GM23248 (cell line): ENCODE measurements at regions not wholly inside any gene's neighbourhood (a gene's known extent, or its start where the extent isn't known, plus 50 kb on each side); places are given as distances from the start of the nearest gene placed in this dataset.

ENCODE experiments used
- DNase-seq: peaks from one replicate; pipeline ENCODE4 v3.0.0-alpha.2; 2015
- H2AFZ ChIP-seq: fragments of 200-600 bp; sonication (generic); 2 replicates; pipeline ENCODE4 v1.6.1; 2016; ENCODE audit warnings: antibody characterized with exemption
- H3F3A ChIP-seq: fragments of 200-600 bp; sonication (generic); 2 replicates; pipeline ENCODE4 v1.6.1; 2016; ENCODE audit warnings: mild to moderate bottlenecking, antibody characterized with exemption, mixed run types; ENCODE audit not compliant: insufficient read depth
- H3K27ac ChIP-seq: fragments of 200-600 bp; sonication (generic); 2 replicates; pipeline ENCODE4 v1.5.1; 2016; ENCODE audit warnings: mild to moderate bottlenecking
- H3K27me3 ChIP-seq: fragments of 200-600 bp; sonication (generic); replicated peaks from 2 replicates; pipeline ENCODE4 v1.6.1; 2016; ENCODE audit warnings: mild to moderate bottlenecking; ENCODE audit not compliant: insufficient read depth
- H3K36me3 ChIP-seq: fragments of 200-600 bp; sonication (generic); 2 replicates; pipeline ENCODE4 v1.6.1; 2016; ENCODE audit warnings: low read depth, mild to moderate bottlenecking
- H3K4me1 ChIP-seq: fragments of 200-600 bp; sonication (generic); 2 replicates; pipeline ENCODE4 v1.6.1; 2016; ENCODE audit warnings: mild to moderate bottlenecking; ENCODE audit not compliant: insufficient read depth
- H3K4me2 ChIP-seq: fragments of 200-600 bp; sonication (generic); one replicate; pipeline ENCODE4 v1.6.1; 2016; ENCODE audit warnings: mild to moderate bottlenecking; ENCODE audit not compliant: unreplicated experiment
- H3K4me3 ChIP-seq: fragments of 200-600 bp; sonication (generic); 2 replicates; pipeline ENCODE4 v1.5.1; 2016; ENCODE audit warnings: mild to moderate bottlenecking
- H3K79me2 ChIP-seq: fragments of 200-600 bp; sonication (generic); 2 replicates; pipeline ENCODE4 v1.6.1; 2016; ENCODE audit warnings: mild to moderate bottlenecking; ENCODE audit not compliant: insufficient read depth
- H3K9ac ChIP-seq: fragments of 200-600 bp; sonication (generic); 2 replicates; pipeline ENCODE4 v1.6.1; 2016; ENCODE audit warnings: mild to moderate bottlenecking
- H3K9me2 ChIP-seq: fragments of 200-600 bp; sonication (generic); 2 replicates; pipeline ENCODE4 v1.6.1; 2016; ENCODE audit warnings: mixed run types, mild to moderate bottlenecking, moderate library complexity; ENCODE audit not compliant: insufficient read depth
- H3K9me3 ChIP-seq: fragments of 200-600 bp; sonication (generic); one replicate; pipeline ENCODE4 v1.6.1; 2017; ENCODE audit warnings: low read depth
- H4K20me1 ChIP-seq: fragments of 200-600 bp; sonication (generic); 2 replicates; pipeline ENCODE4 v1.6.0; 2016; ENCODE audit not compliant: insufficient read depth
- EZH2 ChIP-seq: fragments of 200-600 bp; sonication (generic); IDR thresholded peaks from 2 replicates; pipeline ENCODE4 v1.6.1; 2018; ENCODE audit warnings: antibody characterized with exemption, mild to moderate bottlenecking; ENCODE audit not compliant: insufficient read depth, poor library complexity, severe bottlenecking
- EZH2phosphoT487 ChIP-seq: fragments of 200-600 bp; sonication (generic); IDR thresholded peaks from 2 replicates; pipeline ENCODE4 v1.6.1; 2018; ENCODE audit warnings: antibody characterized with exemption, moderate library complexity, mild to moderate bottlenecking, low read depth; ENCODE audit not compliant: insufficient read depth
- WGBS, 2 experiments: methylation state at CpG; one replicate each; pipeline ENCODE4 v1.1.6; 2015 to 2017; ENCODE audit warnings: low lambda C conversion rate in 2 of 2, low coverage in 1 of 2; ENCODE audit errors: missing lambda C conversion rate in 2 of 2; 5-methylcytosine and 5-hydroxymethylcytosine counted together
- in situ Hi-C: fragments of 300-500 bp; cut with MboI; formaldehyde crosslinking; loops from 2 replicates; pipeline ENCODE4 v1.15.0; 2020

DNA sequence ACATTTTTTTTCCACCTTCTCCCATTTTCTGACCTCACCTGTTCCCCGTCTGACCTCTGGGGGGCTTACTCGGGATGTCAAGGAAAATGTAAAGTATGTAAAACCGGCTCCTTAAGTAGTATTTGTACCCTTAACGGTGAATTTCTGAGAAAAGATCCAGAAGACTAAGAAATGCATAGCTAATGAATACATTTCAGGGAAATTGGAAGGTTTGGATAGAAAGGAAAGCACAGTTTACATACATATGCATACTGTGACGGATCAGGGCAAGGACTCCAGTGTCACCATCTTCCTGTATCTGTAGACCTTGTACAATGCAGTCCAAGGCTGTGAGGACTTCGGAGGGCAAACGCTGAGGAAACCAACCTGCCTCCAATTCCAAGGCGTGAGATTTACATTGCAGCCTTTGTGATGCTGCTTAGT, 2185.9 kb upstream of the TENM3 start:
- Histone ChIP-seq H3K27ac (no peak overlapping the region), H2AFZ (peak overlapping the region; percentile 71), H3F3A (no peaks in the 10 kb centered on the region), H3K9me3 (no peaks in the 10 kb centered on the region), H3K9me2 (no peaks in the 10 kb centered on the region), H3K4me2 (no peak overlapping the region), H3K79me2 (no peaks in the 10 kb centered on the region), H3K4me3 (no peak overlapping the region), H3K9ac (no peak overlapping the region), H3K36me3 (no peaks in the 10 kb centered on the region), H3K4me1 (no peaks in the 10 kb centered on the region), H4K20me1 (no peaks in the 10 kb centered on the region), H3K27me3 (peaks cover 54% of the 10 kb centered on the region)
- in situ Hi-C loops: no loop called here
- peak; percentile 1 for DNase-seq
- WGBS, 2 experiments: 23 to 25% methylated on average over 8 of the region's 8 CpGs
- no peak for TF ChIP-seq EZH2phosphoT487
- TF ChIP-seq EZH2: no peak

DNA sequence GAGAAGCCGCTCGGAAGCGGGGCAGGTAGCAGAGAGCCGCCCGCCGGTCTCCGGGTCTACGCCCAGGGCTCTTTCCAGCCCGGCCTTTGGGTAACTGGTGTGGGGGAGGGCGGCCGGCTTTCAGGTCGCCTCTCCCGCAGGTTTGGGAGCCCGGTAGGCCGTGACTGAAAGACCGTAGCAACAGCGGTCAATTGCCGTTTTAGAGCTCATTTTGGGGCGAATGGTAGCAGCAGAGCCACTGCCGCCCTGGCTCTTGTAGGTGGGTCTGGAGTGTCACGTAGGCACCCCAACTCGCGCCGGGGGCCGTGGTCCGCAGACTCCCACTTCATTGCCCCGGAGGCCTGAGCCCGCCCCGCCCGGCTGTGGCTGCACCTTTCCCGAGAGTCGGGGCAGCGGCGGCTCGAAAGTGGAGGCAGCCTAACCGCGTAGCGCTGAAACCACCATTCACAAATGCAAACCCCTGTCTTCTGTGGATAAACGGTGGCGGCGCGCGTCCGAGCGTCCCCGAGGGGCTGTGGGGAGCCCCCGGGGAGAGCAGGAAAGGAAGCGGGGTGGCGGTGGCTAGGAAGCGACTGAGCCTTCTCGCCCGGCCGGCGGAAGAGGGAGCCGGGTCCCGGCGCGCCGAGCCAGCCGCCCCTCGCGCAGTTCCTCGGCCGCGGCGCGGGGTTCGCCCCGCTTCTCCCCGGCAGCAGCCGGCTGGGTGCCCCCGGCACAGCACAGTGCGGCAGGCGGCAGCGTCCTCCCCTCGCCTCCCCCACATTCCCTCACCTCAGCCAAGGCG, 2185.1 kb upstream of the TENM3 start:
- no peaks in the 10 kb centered on the region for H3K36me3 ChIP-seq
- H3K9me2 ChIP-seq: no peaks in the 10 kb centered on the region
- H2AFZ ChIP-seq: peak overlapping the region; percentile 71
- no peak overlapping the region for H3K9ac ChIP-seq
- no peaks in the 10 kb centered on the region for H3F3A ChIP-seq
- 1 to 3% methylated on average over 42 to 60 of the region's 77 CpGs for WGBS, 2 experiments
- H3K4me3 ChIP-seq: peak overlapping the region; percentile 63
- in situ Hi-C loops: no loop called here
- H3K79me2 ChIP-seq: no peaks in the 10 kb centered on the region
- H4K20me1 ChIP-seq: no peaks in the 10 kb centered on the region
- no peak overlapping the region for H3K27ac ChIP-seq
- H3K9me3 ChIP-seq: no peaks in the 10 kb centered on the region
- TF ChIP-seq EZH2 (peak; percentile 66), EZH2phosphoT487 (0 out of 2 replicates have a peak, but pooled peaks have one; percentile 44)
- no peaks in the 10 kb centered on the region for H3K4me1 ChIP-seq
- H3K27me3 ChIP-seq: peaks cover 54% of the 10 kb centered on the region
- peak overlapping the region; percentile 70 for H3K4me2 ChIP-seq
- peak; percentile 15 for DNase-seq

DNA sequence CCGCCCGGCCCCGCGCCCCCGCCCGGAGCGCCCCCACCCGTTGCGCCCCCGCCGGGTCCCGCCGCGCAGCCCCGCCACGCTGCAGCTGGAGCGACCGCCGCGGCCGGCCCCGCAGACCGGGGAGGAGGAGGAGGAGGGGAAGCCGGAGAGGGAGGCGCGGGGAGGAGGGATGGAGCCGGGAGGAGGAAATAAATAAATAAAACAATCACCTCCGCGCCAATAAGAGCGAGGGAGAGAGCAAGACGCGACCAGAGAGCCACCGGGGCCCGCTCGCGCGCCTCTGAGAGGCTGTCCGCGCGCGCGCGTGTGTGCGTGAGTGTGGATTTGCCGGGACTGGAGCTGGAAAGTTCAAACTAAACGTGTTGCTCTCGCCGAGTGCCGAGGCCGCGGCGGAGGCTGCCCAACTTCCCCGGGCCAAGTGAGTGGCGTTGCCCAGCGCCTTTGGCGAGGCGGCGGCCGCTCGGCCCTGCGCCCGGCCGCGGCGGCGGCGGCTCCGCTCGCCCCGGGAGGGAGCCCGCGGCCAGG, 2184.4 kb upstream of the TENM3 start:
- peak; percentile 44 for DNase-seq
- H3K4me2 ChIP-seq: peak overlapping the region; percentile 69
- no peaks in the 10 kb centered on the region for H3K9me2 ChIP-seq
- H3K4me3 ChIP-seq: peak overlapping the region; percentile 72
- no peaks in the 10 kb centered on the region for H4K20me1 ChIP-seq
- H3K27ac ChIP-seq: no peak overlapping the region
- H3K36me3 ChIP-seq: no peaks in the 10 kb centered on the region
- no peaks in the 10 kb centered on the region for H3K4me1 ChIP-seq
- no peak overlapping the region for H3K9ac ChIP-seq
- TF ChIP-seq EZH2 (no peak), EZH2phosphoT487 (no peak)
- peak overlapping the region; percentile 75 for H2AFZ ChIP-seq
- no peaks in the 10 kb centered on the region for H3K79me2 ChIP-seq
- H3K27me3 ChIP-seq: peaks cover 54% of the 10 kb centered on the region
- H3K9me3 ChIP-seq: no peaks in the 10 kb centered on the region
- no peaks in the 10 kb centered on the region for H3F3A ChIP-seq
- in situ Hi-C loops: no loop called here
- 1 to 3% methylated on average over 31 to 59 of the region's 72 CpGs for WGBS, 2 experiments

DNA sequence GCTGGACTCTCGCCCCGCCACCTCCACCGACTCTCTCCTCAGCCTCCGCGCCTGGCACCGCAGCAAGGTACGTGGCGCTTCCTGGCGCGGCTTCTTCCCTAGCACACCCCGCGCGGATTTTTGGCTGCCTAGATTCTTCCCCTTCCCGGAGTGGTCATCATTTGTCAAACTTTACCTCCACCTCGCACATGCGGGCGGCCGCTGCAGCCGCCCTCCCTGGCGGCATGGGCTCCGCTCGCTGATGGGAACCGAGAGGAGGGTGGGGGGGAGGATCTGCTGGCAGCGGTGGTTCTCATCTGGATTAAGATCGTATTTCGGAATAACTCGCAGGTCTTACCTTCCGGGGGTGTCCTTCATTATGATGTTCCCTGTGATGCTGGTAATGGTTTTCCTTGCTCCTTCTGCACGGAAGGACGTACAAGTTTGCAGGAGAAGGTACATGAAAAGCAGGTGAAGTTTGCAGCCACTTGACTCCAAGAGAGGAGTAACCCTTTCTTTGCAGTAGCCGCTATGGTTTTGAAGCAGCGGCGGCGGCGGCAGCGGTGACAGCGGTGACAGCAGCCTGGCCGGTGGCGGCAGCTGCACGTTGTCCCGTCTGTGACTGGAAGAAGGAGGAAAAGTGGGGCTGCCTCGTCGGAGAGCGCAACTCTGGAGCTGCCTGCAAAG, 2183.9 kb upstream of the TENM3 start:
- H3K27me3 ChIP-seq: peaks cover 54% of the 10 kb centered on the region
- no peak overlapping the region for H3K9ac ChIP-seq
- no peaks in the 10 kb centered on the region for H4K20me1 ChIP-seq
- no peaks in the 10 kb centered on the region for H3F3A ChIP-seq
- no peak overlapping the region for H3K27ac ChIP-seq
- TF ChIP-seq EZH2phosphoT487 (no peak; the same call in 1 of the 2 replicates), EZH2 (peak; percentile 73)
- no peaks in the 10 kb centered on the region for H3K4me1 ChIP-seq
- no peaks in the 10 kb centered on the region for H3K36me3 ChIP-seq
- peak overlapping the region; percentile 72 for H3K4me3 ChIP-seq
- WGBS, 2 experiments: 3% methylated on average over 42 to 44 of the region's 44 CpGs
- in situ Hi-C loops: no loop called here
- peak overlapping the region; percentile 58 for H2AFZ ChIP-seq
- peak; percentile 1 for DNase-seq
- H3K9me2 ChIP-seq: no peaks in the 10 kb centered on the region
- H3K9me3 ChIP-seq: no peaks in the 10 kb centered on the region
- no peaks in the 10 kb centered on the region for H3K79me2 ChIP-seq
- H3K4me2 ChIP-seq: peak overlapping the region; percentile 69
